Kidney (tissue), 13 donors: ENCODE measurements at regions not wholly inside any gene's neighbourhood (a gene's known extent, or its start where the extent isn't known, plus 50 kb on each side); places are given as distances from the start of the nearest gene placed in this dataset.
"Not testable (repeated sequence)": the region's sequence is repeated elsewhere in the genome, so short reads cannot be mapped to it uniquely, and the experiment has no call there.

ENCODE experiments used
- DNase-seq, 5 donors: peaks; one replicate each; pipeline ENCODE4 v3.0.0-alpha.2; 2013 to 2020
- FAIRE-seq: peaks from 2 replicates; lab custom pipeline; 2012; peaks lifted over from hg19 to GRCh38; lab: Jason Lieb, UNC
- H3K27ac ChIP-seq, 2 donors: one replicate each; pipeline ENCODE4 v1.7.0; 2013; ENCODE audit warnings: low read depth in 2 of 2, low read length in 2 of 2, inconsistent platforms in 1 of 2
- H3K27me3 ChIP-seq: one replicate; pipeline ENCODE4 v1.7.1; 2013; ENCODE audit warnings: low read length, inconsistent platforms; ENCODE audit not compliant: control insufficient read depth, insufficient read depth
- H3K36me3 ChIP-seq, 3 donors: one replicate each; pipeline versions ENCODE4 v1.7.0 to v1.7.1; 2013; ENCODE audit warnings: low read length in 3 of 3, control low read depth in 1 of 3, inconsistent platforms in 1 of 3; ENCODE audit not compliant: insufficient read depth in 3 of 3, control insufficient read depth in 2 of 3
- H3K4me1 ChIP-seq, 3 donors: one replicate each; pipeline versions ENCODE4 v1.7.0 to v1.7.1; 2013; ENCODE audit warnings: low read length in 3 of 3, inconsistent platforms in 1 of 3, low read depth in 1 of 3; ENCODE audit not compliant: control insufficient read depth in 2 of 3, insufficient read depth in 2 of 3
- H3K4me3 ChIP-seq, 3 donors: one replicate each; pipeline versions ENCODE4 v1.7.0 to v1.8.1; 2013; ENCODE audit warnings: low read length in 3 of 3, control low read depth in 1 of 3, inconsistent platforms in 1 of 3
- H3K9ac ChIP-seq, 3 donors: one replicate each; pipeline versions ENCODE4 v1.7.0 to v1.7.1; 2013; ENCODE audit warnings: low read length in 3 of 3, control low read depth in 1 of 3, inconsistent platforms in 1 of 3
- H3K9me3 ChIP-seq, 3 donors: one replicate each; pipeline versions ENCODE4 v1.7.0 to v1.7.1; 2013; ENCODE audit warnings: low read length in 3 of 3, control low read depth in 1 of 3, inconsistent platforms in 1 of 3; ENCODE audit not compliant: control insufficient read depth in 2 of 3, insufficient read depth in 1 of 3
- intact Hi-C: fragments of 100-400 bp; cut with DNase I; formaldehyde crosslinking; loops from one replicate; pipeline ENCODE4 v1.11.1; 2022
- TF ChIP-seq, protein P1 (sequence below): IDR thresholded peaks from 3 replicates; pipeline ENCODE4 v1.5.1; 2012; ENCODE audit warnings: mild to moderate bottlenecking, moderate library complexity, borderline replicate concordance; ENCODE audit not compliant: insufficient read depth; ENCODE audit errors: extremely low read depth
- donor health status: control.
- donor health status: control.
- donor health status: control.
- donor health status: control.
- donor health status: control.
- donor health status: DM: yes; HTN: yes; CAD: no.
- donor health status: Normal renal cell carcinoma (clear cell type).

DNA sequence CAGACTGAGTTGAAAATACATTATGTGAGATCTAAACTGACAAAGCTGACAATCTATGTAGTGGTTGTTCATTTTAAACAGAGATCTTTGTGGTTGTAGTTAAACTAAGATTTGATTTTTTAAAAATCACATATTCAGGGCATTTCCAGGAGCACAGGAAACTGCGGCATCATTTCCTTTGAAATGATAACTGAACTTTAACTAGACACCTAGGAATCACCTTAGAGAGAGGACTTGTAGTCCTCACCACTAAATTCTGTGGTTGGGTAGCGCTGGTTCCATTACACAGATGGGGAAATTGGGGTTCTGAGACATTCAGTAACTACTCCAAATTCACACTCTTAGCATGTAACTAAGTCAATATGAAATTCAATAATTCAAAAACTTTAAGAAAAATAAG, 96.0 kb upstream of the TRIB2 start:
- TF ChIP-seq, protein P1, sequence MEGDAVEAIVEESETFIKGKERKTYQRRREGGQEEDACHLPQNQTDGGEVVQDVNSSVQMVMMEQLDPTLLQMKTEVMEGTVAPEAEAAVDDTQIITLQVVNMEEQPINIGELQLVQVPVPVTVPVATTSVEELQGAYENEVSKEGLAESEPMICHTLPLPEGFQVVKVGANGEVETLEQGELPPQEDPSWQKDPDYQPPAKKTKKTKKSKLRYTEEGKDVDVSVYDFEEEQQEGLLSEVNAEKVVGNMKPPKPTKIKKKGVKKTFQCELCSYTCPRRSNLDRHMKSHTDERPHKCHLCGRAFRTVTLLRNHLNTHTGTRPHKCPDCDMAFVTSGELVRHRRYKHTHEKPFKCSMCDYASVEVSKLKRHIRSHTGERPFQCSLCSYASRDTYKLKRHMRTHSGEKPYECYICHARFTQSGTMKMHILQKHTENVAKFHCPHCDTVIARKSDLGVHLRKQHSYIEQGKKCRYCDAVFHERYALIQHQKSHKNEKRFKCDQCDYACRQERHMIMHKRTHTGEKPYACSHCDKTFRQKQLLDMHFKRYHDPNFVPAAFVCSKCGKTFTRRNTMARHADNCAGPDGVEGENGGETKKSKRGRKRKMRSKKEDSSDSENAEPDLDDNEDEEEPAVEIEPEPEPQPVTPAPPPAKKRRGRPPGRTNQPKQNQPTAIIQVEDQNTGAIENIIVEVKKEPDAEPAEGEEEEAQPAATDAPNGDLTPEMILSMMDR: no peak
- intact Hi-C loops: no loop called here
- no peaks in the 10 kb centered on the region for H3K27me3 ChIP-seq
- no peak overlapping the region for H3K4me3 ChIP-seq
- no peaks in the 10 kb centered on the region for H3K9me3 ChIP-seq
- H3K9ac ChIP-seq: no peak overlapping the region
- DNase-seq: no peak
- peaks cover 0 to 6% (median 4%) of the 10 kb centered on the region in 3 donors for H3K4me1 ChIP-seq
- H3K36me3 ChIP-seq: no peaks in the 10 kb centered on the region
- no peak overlapping the region for H3K27ac ChIP-seq
- FAIRE-seq: no peak

DNA sequence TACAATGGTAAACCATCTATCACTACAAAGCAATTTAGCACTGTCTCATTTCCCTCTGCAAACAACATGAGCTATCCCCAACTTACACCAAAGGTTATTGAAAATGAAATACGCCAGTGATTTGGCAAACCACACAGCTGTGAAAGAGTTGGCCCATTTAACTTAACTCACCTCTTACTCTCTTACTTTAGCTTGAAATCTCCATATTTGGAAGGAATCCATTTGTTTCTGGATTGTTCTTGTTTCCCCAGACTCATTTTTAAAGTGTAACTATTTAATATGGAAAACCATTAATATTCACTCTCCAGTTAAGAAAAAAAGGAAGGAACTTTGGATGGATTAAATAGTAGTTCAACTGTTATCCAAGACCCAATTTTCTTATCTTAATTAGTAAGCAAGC, 93.7 kb upstream of the TRIB2 start:
- DNase-seq (no peak), FAIRE-seq (peak; percentile 17)
- Histone ChIP-seq H3K4me1 (peaks cover 0 to 4% (median 3%) of the 10 kb centered on the region in 3 donors), H3K4me3 (no peak overlapping the region), H3K27ac (no peak overlapping the region), H3K9me3 (no peaks in the 10 kb centered on the region), H3K27me3 (no peaks in the 10 kb centered on the region), H3K36me3 (no peaks in the 10 kb centered on the region), H3K9ac (no peak overlapping the region)
- TF ChIP-seq, protein P1: no peak
- intact Hi-C loops: no loop called here

- H3K4me1 ChIP-seq: peaks cover 0 to 4% (median 3%) of the 10 kb centered on the region in 3 donors
- FAIRE-seq: no peak
- TF ChIP-seq, protein P1: no peak
- no peaks in the 10 kb centered on the region for H3K9me3 ChIP-seq
- no peaks in the 10 kb centered on the region for H3K27me3 ChIP-seq
- no peak overlapping the region for H3K4me3 ChIP-seq
- DNase-seq: no peak
- no peak overlapping the region for H3K9ac ChIP-seq
- H3K36me3 ChIP-seq: no peaks in the 10 kb centered on the region
- H3K27ac ChIP-seq: no peak overlapping the region
- intact Hi-C loops: no loop called here
Observed at GRCh38 chr2:12624384-12624783, 92.4 kb upstream of the TRIB2 start.

- no peaks in the 10 kb centered on the region for H3K27me3 ChIP-seq
- H3K9me3 ChIP-seq: no peaks in the 10 kb centered on the region
- H3K27ac ChIP-seq: no peak overlapping the region
- H3K9ac ChIP-seq: no peak overlapping the region
- intact Hi-C loops: no loop called here
- TF ChIP-seq, protein P1: no peak
- H3K36me3 ChIP-seq: no peaks in the 10 kb centered on the region
- DNase-seq (no peak), FAIRE-seq (no peak)
- peaks cover 0 to 4% (median 3%) of the 10 kb centered on the region in 3 donors for H3K4me1 ChIP-seq
- no peak overlapping the region for H3K4me3 ChIP-seq
Observed at GRCh38 chr2:12624905-12625598, 91.7 kb upstream of the TRIB2 start.

DNA sequence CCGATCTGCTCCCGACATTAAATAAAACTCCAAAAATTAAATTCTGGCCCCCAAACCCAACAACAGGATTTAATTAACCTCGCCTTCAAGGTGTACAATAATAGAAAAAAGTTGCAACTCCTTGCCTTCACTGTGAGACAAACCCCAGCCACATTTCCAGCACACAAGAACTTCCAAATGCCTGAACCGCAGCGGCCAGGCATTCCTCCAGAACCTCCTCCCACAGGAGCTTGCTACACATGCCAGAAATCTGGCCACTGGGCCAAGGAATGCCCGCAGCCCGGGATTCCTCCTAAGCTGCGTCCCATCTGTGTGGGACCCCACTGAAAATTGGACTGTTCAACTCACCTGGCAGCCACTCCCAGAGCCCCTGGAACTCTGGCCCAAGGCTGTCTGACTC, 88.2 kb upstream of the TRIB2 start:
- FAIRE-seq, H3K4me1 ChIP-seq, intact Hi-C loops, H3K27ac ChIP-seq, H3K27me3 ChIP-seq, H3K9ac ChIP-seq, H3K9me3 ChIP-seq, DNase-seq, H3K4me3 ChIP-seq, H3K36me3 ChIP-seq: not testable (repeated sequence)
